ENCODE measurements at regions not wholly inside any gene's neighbourhood (a gene's known extent, or its start where the extent isn't known, plus 50 kb on each side); places are given as distances from the start of the nearest gene placed in this dataset.

DNA sequence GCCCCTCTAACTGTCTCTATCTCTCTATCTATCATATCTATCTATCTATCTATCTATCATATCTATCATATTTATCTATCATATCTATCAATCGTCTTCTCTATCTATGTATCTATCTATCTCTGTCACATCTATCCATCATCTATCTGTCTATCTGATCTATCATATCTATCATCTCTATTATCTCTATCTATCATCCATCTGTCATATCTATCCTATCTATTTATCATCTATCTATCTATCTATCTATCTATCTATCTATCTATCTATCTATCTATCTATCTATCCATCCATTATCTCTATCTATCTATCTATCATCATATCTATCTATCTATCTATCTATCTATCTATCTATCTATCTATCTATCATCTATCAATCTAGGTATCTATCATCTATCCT is 638.0 kb downstream of the DHX35 start:
- no peaks in the 10 kb centered on the region for H3K4me1 ChIP-seq (ENCODE audit: control insufficient read depth in 1 of 2, insufficient read depth in 2 of 2, low read length in 2 of 2)
- no peak overlapping the region for H3K9ac ChIP-seq (ENCODE audit: low read depth in 1 of 2, low read length in 2 of 2)
- H3K9me3 ChIP-seq (ENCODE audit: control insufficient read depth in 1 of 2, low read length in 2 of 2) = no peaks in the 10 kb centered on the region
- H3K27me3 ChIP-seq (ENCODE audit: control insufficient read depth in 1 of 2, insufficient read depth in 2 of 2, low read length in 2 of 2) = no peaks in the 10 kb centered on the region
- no peaks in the 10 kb centered on the region for H3K36me3 ChIP-seq (ENCODE audit: control insufficient read depth in 1 of 2, insufficient read depth in 2 of 2, low read length in 2 of 2)
- H3K27ac ChIP-seq (ENCODE audit: low read depth, low read length) = no peak overlapping the region
- no peak overlapping the region for H3K4me3 ChIP-seq (ENCODE audit: low read depth in 1 of 2, low read length in 2 of 2)

DNA sequence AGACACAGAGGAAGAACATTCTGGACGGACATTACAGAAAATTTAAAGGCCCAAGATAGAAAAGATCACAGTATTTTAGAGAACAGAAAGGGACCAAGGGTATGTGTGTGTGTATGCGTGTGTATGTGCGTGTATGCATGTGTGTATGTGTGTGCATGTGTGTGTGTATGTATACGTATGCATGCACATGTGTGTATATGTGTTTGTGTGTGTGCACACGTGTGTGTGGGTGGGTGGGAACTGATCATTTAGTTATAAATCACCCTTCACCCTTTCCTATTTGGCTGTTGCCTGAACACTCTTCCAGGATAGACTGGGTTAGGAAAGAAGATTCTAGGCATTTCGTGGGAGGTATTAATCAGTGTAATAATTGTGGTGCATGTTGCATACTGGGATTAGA is 634.4 kb downstream of the DHX35 start:
- Histone ChIP-seq H3K9me3 (ENCODE audit: control insufficient read depth in 1 of 2, low read length in 2 of 2) (peaks cover 0 to 3% of the 10 kb centered on the region in 2 donors), H3K4me1 (ENCODE audit: control insufficient read depth in 1 of 2, insufficient read depth in 2 of 2, low read length in 2 of 2) (no peaks in the 10 kb centered on the region), H3K27me3 (ENCODE audit: control insufficient read depth in 1 of 2, insufficient read depth in 2 of 2, low read length in 2 of 2) (no peaks in the 10 kb centered on the region), H3K4me3 (ENCODE audit: low read depth in 1 of 2, low read length in 2 of 2) (no peak overlapping the region), H3K27ac (ENCODE audit: low read depth, low read length) (no peak overlapping the region), H3K36me3 (ENCODE audit: control insufficient read depth in 1 of 2, insufficient read depth in 2 of 2, low read length in 2 of 2) (no peaks in the 10 kb centered on the region), H3K9ac (ENCODE audit: low read depth in 1 of 2, low read length in 2 of 2) (no peak overlapping the region)

DNA sequence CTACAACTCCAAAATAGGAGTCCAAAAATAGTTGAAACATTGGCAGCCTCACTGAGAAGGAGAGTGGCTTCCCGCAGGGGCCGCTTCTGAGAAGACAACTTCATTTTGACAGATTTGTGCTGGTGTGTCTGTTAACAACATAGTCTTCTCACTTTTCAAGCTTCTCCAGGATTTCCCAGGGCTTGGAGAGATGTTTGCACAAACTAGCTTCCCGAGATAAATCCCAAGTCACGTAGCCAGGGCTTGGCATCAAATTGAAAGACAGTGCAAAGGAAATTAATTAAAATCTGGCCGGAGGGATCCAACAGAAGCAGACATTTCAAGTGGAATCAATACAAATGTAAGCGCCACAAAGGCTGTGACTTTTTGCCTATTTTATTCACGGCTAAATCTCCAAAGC is 630.2 kb downstream of the DHX35 start:
- Histone ChIP-seq H3K27ac (ENCODE audit: low read depth, low read length) (no peak overlapping the region), H3K4me1 (ENCODE audit: control insufficient read depth in 1 of 2, insufficient read depth in 2 of 2, low read length in 2 of 2) (no peaks in the 10 kb centered on the region), H3K9ac (ENCODE audit: low read depth in 1 of 2, low read length in 2 of 2) (no peak overlapping the region), H3K27me3 (ENCODE audit: control insufficient read depth in 1 of 2, insufficient read depth in 2 of 2, low read length in 2 of 2) (no peaks in the 10 kb centered on the region), H3K9me3 (ENCODE audit: control insufficient read depth in 1 of 2, low read length in 2 of 2) (peaks cover 0 to 3% of the 10 kb centered on the region in 2 donors), H3K36me3 (ENCODE audit: control insufficient read depth in 1 of 2, insufficient read depth in 2 of 2, low read length in 2 of 2) (no peaks in the 10 kb centered on the region), H3K4me3 (ENCODE audit: low read depth in 1 of 2, low read length in 2 of 2) (no peak overlapping the region)

DNA sequence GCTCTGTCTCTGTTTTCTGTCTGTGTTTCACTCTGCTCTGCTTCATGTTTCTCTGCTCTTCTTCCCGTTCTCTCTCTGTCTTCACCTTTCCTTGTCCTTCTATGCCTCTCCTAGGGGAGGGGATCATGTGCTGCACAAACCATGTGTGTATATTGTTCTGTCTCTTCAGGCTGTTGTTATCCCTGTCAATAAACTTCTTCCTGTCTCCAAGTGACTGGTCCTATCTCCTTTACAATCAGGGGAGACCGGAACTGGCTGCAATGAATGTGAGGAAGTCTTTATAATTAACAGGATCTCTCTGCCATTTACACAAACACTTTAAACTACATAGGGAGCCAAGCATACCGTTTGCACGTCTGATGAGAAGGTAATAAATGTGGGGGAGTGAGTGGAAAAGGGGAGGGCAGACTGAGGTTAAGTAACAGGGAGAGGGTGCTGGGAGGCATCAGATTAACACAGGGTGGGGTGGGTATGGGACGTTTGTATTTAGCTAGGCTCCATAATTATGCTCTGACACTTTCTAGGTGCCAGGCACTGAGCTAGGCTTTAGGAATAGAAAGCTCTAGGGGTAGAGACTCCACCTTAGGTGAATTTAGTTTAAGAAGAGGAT is 626.1 kb downstream of the DHX35 start:
- Histone ChIP-seq H3K36me3 (ENCODE audit: control insufficient read depth in 1 of 2, insufficient read depth in 2 of 2, low read length in 2 of 2) (no peaks in the 10 kb centered on the region), H3K4me3 (ENCODE audit: low read depth in 1 of 2, low read length in 2 of 2) (no peak overlapping the region), H3K27me3 (ENCODE audit: control insufficient read depth in 1 of 2, insufficient read depth in 2 of 2, low read length in 2 of 2) (no peaks in the 10 kb centered on the region), H3K9me3 (ENCODE audit: control insufficient read depth in 1 of 2, low read length in 2 of 2) (no peaks in the 10 kb centered on the region), H3K27ac (ENCODE audit: low read depth, low read length) (no peak overlapping the region), H3K4me1 (ENCODE audit: control insufficient read depth in 1 of 2, insufficient read depth in 2 of 2, low read length in 2 of 2) (no peaks in the 10 kb centered on the region), H3K9ac (ENCODE audit: low read depth in 1 of 2, low read length in 2 of 2) (no peak overlapping the region)

DNA sequence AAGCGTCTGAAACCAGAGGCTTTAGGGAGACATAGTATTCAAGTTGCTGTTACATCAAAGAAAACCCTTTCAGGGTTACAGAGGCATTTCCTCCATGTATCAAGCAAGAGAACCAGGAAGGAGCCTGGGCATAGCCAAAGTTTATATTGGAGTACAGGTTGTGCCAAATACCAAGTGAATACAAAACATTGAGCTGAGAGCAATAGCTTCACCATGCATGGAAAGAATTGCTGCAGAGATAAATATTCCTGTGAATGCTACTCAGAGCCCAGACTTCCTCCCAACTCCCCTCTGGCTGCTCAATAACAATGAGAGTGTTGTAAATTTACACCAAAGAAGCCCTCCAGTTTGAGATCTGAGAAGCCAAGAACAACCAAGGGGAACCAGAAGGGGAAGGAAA is 618.9 kb downstream of the DHX35 start:
- Histone ChIP-seq H3K36me3 (ENCODE audit: control insufficient read depth in 1 of 2, insufficient read depth in 2 of 2, low read length in 2 of 2) (no peaks in the 10 kb centered on the region), H3K27ac (ENCODE audit: low read depth, low read length) (no peak overlapping the region), H3K9me3 (ENCODE audit: control insufficient read depth in 1 of 2, low read length in 2 of 2) (no peaks in the 10 kb centered on the region), H3K4me3 (ENCODE audit: low read depth in 1 of 2, low read length in 2 of 2) (no peak overlapping the region), H3K9ac (ENCODE audit: low read depth in 1 of 2, low read length in 2 of 2) (no peak overlapping the region), H3K27me3 (ENCODE audit: control insufficient read depth in 1 of 2, insufficient read depth in 2 of 2, low read length in 2 of 2) (no peaks in the 10 kb centered on the region), H3K4me1 (ENCODE audit: control insufficient read depth in 1 of 2, insufficient read depth in 2 of 2, low read length in 2 of 2) (no peaks in the 10 kb centered on the region)

DNA sequence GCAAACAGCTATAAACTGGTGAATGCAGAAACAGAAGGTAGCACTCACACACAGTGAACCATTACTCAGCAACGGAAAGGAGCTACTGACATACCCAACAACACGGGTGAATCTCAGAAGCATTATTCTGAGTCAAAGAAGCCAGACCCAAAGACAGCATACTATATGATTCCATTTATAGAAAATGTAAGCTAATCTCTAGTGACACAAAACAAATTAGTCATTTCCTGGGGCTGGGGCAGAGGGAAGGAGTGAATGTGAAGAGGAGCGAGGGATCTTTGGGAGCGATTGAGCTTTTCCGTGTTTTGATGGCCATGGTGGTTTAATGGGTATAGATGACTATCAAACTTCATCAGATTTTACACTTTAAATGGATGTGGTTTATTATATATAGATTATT is 614.6 kb downstream of the DHX35 start:
- Histone ChIP-seq H3K4me1 (ENCODE audit: control insufficient read depth in 1 of 2, insufficient read depth in 2 of 2, low read length in 2 of 2) (no peaks in the 10 kb centered on the region), H3K27ac (ENCODE audit: low read depth, low read length) (no peak overlapping the region), H3K4me3 (ENCODE audit: low read depth in 1 of 2, low read length in 2 of 2) (no peak overlapping the region), H3K9ac (ENCODE audit: low read depth in 1 of 2, low read length in 2 of 2) (no peak overlapping the region), H3K27me3 (ENCODE audit: control insufficient read depth in 1 of 2, insufficient read depth in 2 of 2, low read length in 2 of 2) (no peaks in the 10 kb centered on the region), H3K36me3 (ENCODE audit: control insufficient read depth in 1 of 2, insufficient read depth in 2 of 2, low read length in 2 of 2) (no peaks in the 10 kb centered on the region), H3K9me3 (ENCODE audit: control insufficient read depth in 1 of 2, low read length in 2 of 2) (no peaks in the 10 kb centered on the region)

DNA sequence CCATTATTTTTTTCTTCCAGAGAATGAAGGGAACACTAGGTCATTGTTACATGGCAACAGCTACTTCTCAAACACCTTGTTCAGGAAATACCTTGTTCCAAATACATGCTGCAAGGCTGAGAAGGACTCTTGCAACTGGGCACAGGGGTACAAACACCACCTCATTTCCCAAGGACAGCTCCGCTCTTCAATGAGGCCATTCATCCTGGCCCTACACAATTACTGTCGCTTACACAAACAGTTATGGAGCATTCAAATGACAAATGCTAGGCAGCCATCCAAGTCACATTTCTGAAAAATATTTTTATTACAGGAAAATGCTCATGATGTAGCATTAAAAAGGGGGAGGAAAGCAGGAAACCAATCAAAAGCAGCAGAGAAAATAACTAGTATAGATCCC is 611.9 kb downstream of the DHX35 start:
- Histone ChIP-seq H3K9ac (ENCODE audit: low read depth in 1 of 2, low read length in 2 of 2) (no peak overlapping the region), H3K27me3 (ENCODE audit: control insufficient read depth in 1 of 2, insufficient read depth in 2 of 2, low read length in 2 of 2) (no peaks in the 10 kb centered on the region), H3K4me3 (ENCODE audit: low read depth in 1 of 2, low read length in 2 of 2) (no peak overlapping the region), H3K36me3 (ENCODE audit: control insufficient read depth in 1 of 2, insufficient read depth in 2 of 2, low read length in 2 of 2) (no peaks in the 10 kb centered on the region), H3K4me1 (ENCODE audit: control insufficient read depth in 1 of 2, insufficient read depth in 2 of 2, low read length in 2 of 2) (no peaks in the 10 kb centered on the region), H3K27ac (ENCODE audit: low read depth, low read length) (no peak overlapping the region), H3K9me3 (ENCODE audit: control insufficient read depth in 1 of 2, low read length in 2 of 2) (no peaks in the 10 kb centered on the region)

DNA sequence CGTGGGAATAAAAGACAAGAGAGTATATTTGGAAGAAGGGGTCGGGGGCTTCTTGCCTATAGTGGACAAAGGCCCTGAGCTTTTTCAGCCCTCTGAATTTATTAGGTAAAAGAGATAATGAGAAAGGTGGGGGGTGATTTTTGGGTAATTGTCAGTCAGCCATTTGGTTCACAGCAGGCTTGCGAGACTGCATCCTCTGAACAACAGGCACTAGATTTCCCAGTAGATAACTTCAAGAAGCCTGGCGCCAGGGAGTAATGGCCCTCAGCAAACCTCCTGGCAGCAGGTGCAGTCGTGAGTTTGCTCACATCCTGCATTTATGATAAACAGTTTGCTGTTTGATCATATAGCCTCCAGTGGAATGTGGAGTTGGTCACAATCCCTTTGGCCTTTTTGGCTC is 609.0 kb downstream of the DHX35 start:
- H3K27ac ChIP-seq (ENCODE audit: low read depth, low read length) = no peak overlapping the region
- no peak overlapping the region for H3K4me3 ChIP-seq (ENCODE audit: low read depth in 1 of 2, low read length in 2 of 2)
- H3K27me3 ChIP-seq (ENCODE audit: control insufficient read depth in 1 of 2, insufficient read depth in 2 of 2, low read length in 2 of 2) = no peaks in the 10 kb centered on the region
- H3K36me3 ChIP-seq (ENCODE audit: control insufficient read depth in 1 of 2, insufficient read depth in 2 of 2, low read length in 2 of 2) = no peaks in the 10 kb centered on the region
- H3K9ac ChIP-seq (ENCODE audit: low read depth in 1 of 2, low read length in 2 of 2) = no peak overlapping the region
- H3K4me1 ChIP-seq (ENCODE audit: control insufficient read depth in 1 of 2, insufficient read depth in 2 of 2, low read length in 2 of 2) = no peaks in the 10 kb centered on the region
- no peaks in the 10 kb centered on the region for H3K9me3 ChIP-seq (ENCODE audit: control insufficient read depth in 1 of 2, low read length in 2 of 2)

DNA sequence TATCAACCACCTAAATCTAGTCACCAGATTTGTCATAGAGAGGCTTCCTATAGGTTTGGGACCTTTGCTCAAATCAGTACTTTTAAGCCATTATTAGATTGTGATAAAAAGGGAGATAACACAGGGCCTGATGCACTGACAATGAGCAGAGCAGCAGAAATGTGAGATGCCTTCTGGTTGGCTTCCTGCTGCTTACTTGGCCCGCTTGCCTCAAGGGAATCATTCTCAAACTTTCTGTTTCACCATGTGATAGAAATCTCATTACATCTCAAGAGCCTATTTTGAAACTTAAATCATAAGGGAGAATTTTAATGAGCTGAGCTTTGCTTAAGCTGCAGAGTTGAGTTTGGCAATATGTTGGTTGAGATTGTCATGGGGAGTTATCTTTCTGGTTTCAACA is 606.0 kb downstream of the DHX35 start:
- no peak overlapping the region for H3K9ac ChIP-seq (ENCODE audit: low read depth in 1 of 2, low read length in 2 of 2)
- H3K36me3 ChIP-seq (ENCODE audit: control insufficient read depth in 1 of 2, insufficient read depth in 2 of 2, low read length in 2 of 2) = no peaks in the 10 kb centered on the region
- no peak overlapping the region for H3K4me3 ChIP-seq (ENCODE audit: low read depth in 1 of 2, low read length in 2 of 2)
- no peaks in the 10 kb centered on the region for H3K9me3 ChIP-seq (ENCODE audit: control insufficient read depth in 1 of 2, low read length in 2 of 2)
- no peaks in the 10 kb centered on the region for H3K27me3 ChIP-seq (ENCODE audit: control insufficient read depth in 1 of 2, insufficient read depth in 2 of 2, low read length in 2 of 2)
- no peaks in the 10 kb centered on the region for H3K4me1 ChIP-seq (ENCODE audit: control insufficient read depth in 1 of 2, insufficient read depth in 2 of 2, low read length in 2 of 2)
- no peak overlapping the region for H3K27ac ChIP-seq (ENCODE audit: low read depth, low read length)

DNA sequence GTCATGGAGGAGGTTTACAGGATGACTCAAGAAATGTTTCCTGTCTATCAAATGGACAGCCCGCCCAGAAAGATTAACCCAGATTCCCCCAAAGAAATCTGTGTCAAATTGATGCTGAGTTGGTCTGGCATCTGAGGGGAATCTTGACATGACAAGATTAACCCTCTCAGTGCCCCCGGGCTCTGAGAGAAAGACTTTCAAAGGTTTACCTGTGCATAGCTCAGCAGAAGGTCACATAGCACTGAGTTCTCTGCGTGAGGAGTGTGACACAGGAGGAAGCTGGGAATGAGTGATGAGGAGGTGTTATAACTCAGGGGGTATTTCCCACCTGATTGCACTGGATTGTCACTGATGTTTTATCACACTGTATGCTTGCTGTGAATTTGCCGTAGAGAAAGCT is 601.2 kb downstream of the DHX35 start:
- H3K4me3 ChIP-seq (ENCODE audit: low read depth in 1 of 2, low read length in 2 of 2) = no peak overlapping the region
- H3K9me3 ChIP-seq (ENCODE audit: control insufficient read depth in 1 of 2, low read length in 2 of 2) = no peaks in the 10 kb centered on the region
- no peak overlapping the region for H3K27ac ChIP-seq (ENCODE audit: low read depth, low read length)

DNA sequence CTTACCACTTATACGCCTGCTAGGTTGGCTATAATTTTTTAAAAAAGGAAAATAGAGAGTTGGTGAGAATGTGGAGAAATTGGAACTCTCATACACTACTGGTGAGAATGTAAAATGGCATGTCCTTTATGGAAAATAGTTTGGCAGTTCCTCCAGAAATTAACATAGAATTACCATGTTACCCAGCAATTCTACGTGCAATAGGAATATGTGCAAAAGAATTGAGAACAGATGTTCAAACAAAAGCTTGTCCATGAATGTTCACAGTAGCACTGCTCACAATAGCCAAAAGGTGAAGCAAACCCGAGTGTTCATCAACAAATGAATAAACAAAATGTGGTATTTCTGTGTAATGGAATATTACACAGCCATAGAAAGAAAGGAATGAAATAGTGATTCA is 592.2 kb downstream of the DHX35 start:
- H3K9me3 ChIP-seq (ENCODE audit: control insufficient read depth in 1 of 2, low read length in 2 of 2) = no peaks in the 10 kb centered on the region
- no peak overlapping the region for H3K9ac ChIP-seq (ENCODE audit: low read depth in 1 of 2, low read length in 2 of 2)
- no peaks in the 10 kb centered on the region for H3K36me3 ChIP-seq (ENCODE audit: control insufficient read depth in 1 of 2, insufficient read depth in 2 of 2, low read length in 2 of 2)
- H3K4me1 ChIP-seq (ENCODE audit: control insufficient read depth in 1 of 2, insufficient read depth in 2 of 2, low read length in 2 of 2) = no peaks in the 10 kb centered on the region
- no peak overlapping the region for H3K27ac ChIP-seq (ENCODE audit: low read depth, low read length)
- no peaks in the 10 kb centered on the region for H3K27me3 ChIP-seq (ENCODE audit: control insufficient read depth in 1 of 2, insufficient read depth in 2 of 2, low read length in 2 of 2)
- no peak overlapping the region for H3K4me3 ChIP-seq (ENCODE audit: low read depth in 1 of 2, low read length in 2 of 2)

More for the DNA sequence above, 601.2 kb downstream of the DHX35 start:
- Histone ChIP-seq H3K27me3 (ENCODE audit: control insufficient read depth in 1 of 2, insufficient read depth in 2 of 2, low read length in 2 of 2) (no peaks in the 10 kb centered on the region), H3K36me3 (ENCODE audit: control insufficient read depth in 1 of 2, insufficient read depth in 2 of 2, low read length in 2 of 2) (no peaks in the 10 kb centered on the region), H3K9ac (ENCODE audit: low read depth in 1 of 2, low read length in 2 of 2) (no peak overlapping the region), H3K4me1 (ENCODE audit: control insufficient read depth in 1 of 2, insufficient read depth in 2 of 2, low read length in 2 of 2) (no peaks in the 10 kb centered on the region)

Measured in duodenal mucosa (tissue), 2 donors.